ENCODE measurements at regions not wholly inside any gene's neighbourhood (a gene's known extent, or its start where the extent isn't known, plus 50 kb on each side); places are given as distances from the start of the nearest gene placed in this dataset.

DNA sequence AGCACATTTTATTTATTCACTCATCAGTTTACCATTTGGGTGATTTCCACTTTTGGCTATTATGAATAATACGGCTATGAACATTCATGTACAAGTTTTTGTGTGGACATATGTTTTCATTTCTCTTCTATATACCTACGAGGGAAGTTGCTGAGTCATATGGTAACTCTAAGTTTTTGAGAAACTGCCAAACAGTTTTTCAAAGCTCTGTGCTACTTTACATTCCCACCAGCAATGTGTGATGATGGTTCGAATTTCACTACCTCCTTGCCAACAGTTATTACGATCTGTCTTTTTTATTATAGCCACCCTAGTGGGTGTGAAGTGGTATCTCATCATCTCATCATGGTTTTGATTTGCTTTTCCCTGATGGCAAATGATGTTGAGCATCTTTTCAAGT is 63.7 kb upstream of the MRTFB start:
- FAIRE-seq (no peak), ATAC-seq (no peak)
- H2AFZ ChIP-seq (ENCODE audit: low read depth, low read length) = no peak overlapping the region

More for the DNA sequence above, 63.7 kb upstream of the MRTFB start:
- H3K27ac ChIP-seq (ENCODE audit: extremely low read depth, low read depth, low read length) = no peak overlapping the region
- CTCF ChIA-PET (ENCODE audit: low intra/inter-chr PET ratio) = no interaction called here
- no peak for DNase-seq (ENCODE audit: extremely low read depth in 1 of 4, low spot score in 3 of 4)
- H3K4me1 ChIP-seq (replicated peaks in 1 of 2; ENCODE audit: control insufficient read depth in 2 of 2, insufficient read depth in 2 of 2, low read length in 2 of 2) = no peaks in the 10 kb centered on the region; a peak in 2 of 5 replicates
- in situ Hi-C loops (cut with MboI) = no loop called here
- no peaks in the 10 kb centered on the region for H3K9me3 ChIP-seq (replicated peaks; ENCODE audit: control insufficient read depth, insufficient read depth, low read depth, low read length)
- H3K36me3 ChIP-seq (ENCODE audit: control insufficient read depth, insufficient read depth, low read length) = no peaks in the 10 kb centered on the region
- no peaks in the 10 kb centered on the region for H3K9me1 ChIP-seq (ENCODE audit: control insufficient read depth, insufficient read depth, low read length)
- H3K9ac ChIP-seq (ENCODE audit: insufficient read depth in 1 of 2, low read depth in 2 of 2, low read length in 2 of 2) = no peak overlapping the region
- H3K27me3 ChIP-seq (ENCODE audit: control insufficient read depth in 2 of 2, insufficient read depth in 2 of 2, low read length in 2 of 2) = peaks cover 14 to 23% of the 10 kb centered on the region in 2 experiments
- WGBS (ENCODE audit: insufficient coverage, low coverage, missing lambda C conversion rate) = 2% methylated on average over 4 of the region's 4 CpGs
- no TSS peak for BruUV-seq (replicated peaks)
- no peaks in the 10 kb centered on the region for H3K79me2 ChIP-seq (ENCODE audit: control insufficient read depth, insufficient read depth, low read length)
- H3K4me2 ChIP-seq (ENCODE audit: insufficient read depth, low read length) = no peak overlapping the region
- no peak overlapping the region for H3K4me3 ChIP-seq
- TF ChIP-seq BACH1 (tag; IDR thresholded peaks at IDR 0.05) (0 out of 2 replicates have a peak, but pooled peaks have one; percentile 51), NFE2L1 (tag; IDR thresholded peaks at IDR 0.05; ENCODE audit: borderline replicate concordance, low read depth) (peak; percentile 76), ZNF316 (IDR thresholded peaks at IDR 0.05) (peak; percentile 91), MAFG (tag; conservative IDR thresholded peaks at IDR 0.05) (peak; percentile 90), ZNF12 (CRISPR knock-in tag; IDR thresholded peaks at IDR 0.05) (no peak), MAFF (IDR thresholded peaks at IDR 0.05; ENCODE audit: low read length) (peak; percentile 68; the same call in 1 of the 2 replicates), KLF16 (IDR thresholded peaks at IDR 0.05) (no peak), ZNF436 (CRISPR knock-in tag; IDR thresholded peaks at IDR 0.05) (no peak), CEBPG (CRISPR knock-in tag; IDR thresholded peaks at IDR 0.05) (no peak), CEBPG (tag; conservative IDR thresholded peaks at IDR 0.05 in 1 of 2, IDR thresholded peaks at IDR 0.05 in 1 of 2) (no peak), MAFK (IDR thresholded peaks at IDR 0.05; ENCODE audit: low read length) (peak; percentile 53; the same call in 1 of the 2 replicates), C11orf30 (IDR thresholded peaks at IDR 0.05; ENCODE audit: low read depth) (peak; percentile 89), NFE2 (IDR thresholded peaks at IDR 0.05; ENCODE audit: low read depth) (peak; percentile 84)
- TF ChIP-seq, protein P1, sequence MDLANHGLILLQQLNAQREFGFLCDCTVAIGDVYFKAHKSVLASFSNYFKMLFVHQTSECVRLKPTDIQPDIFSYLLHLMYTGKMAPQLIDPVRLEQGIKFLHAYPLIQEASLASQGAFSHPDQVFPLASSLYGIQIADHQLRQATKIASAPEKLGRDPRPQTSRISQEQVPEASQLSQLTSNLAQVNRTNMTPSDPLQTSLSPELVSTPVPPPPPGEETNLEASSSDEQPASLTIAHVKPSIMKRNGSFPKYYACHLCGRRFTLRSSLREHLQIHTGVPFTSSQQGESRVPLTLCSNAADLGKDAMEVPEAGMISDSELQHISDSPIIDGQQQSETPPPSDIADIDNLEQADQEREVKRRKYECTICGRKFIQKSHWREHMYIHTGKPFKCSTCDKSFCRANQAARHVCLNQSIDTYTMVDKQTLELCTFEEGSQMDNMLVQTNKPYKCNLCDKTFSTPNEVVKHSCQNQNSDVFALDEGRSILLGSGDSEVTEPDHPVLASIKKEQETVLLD (IDR thresholded peaks at IDR 0.05) = no peak
- intact Hi-C loops (cut with micrococcal nuclease) = no loop called here
- POLR2A ChIA-PET = interaction anchor here (1.4 kb wide), 1 partner anchor 9 kb away, joined by 6 read pairs; no protein-coding TSS in a partner anchor
- H4K20me1 ChIP-seq (replicated peaks; ENCODE audit: control insufficient read depth, insufficient read depth, low read length) = no peaks in the 10 kb centered on the region

Measured in K562 (cell line).